ENCODE measurements at regions not wholly inside any gene's neighbourhood (a gene's known extent, or its start where the extent isn't known, plus 50 kb on each side); places are given as distances from the start of the nearest gene placed in this dataset.

DNA sequence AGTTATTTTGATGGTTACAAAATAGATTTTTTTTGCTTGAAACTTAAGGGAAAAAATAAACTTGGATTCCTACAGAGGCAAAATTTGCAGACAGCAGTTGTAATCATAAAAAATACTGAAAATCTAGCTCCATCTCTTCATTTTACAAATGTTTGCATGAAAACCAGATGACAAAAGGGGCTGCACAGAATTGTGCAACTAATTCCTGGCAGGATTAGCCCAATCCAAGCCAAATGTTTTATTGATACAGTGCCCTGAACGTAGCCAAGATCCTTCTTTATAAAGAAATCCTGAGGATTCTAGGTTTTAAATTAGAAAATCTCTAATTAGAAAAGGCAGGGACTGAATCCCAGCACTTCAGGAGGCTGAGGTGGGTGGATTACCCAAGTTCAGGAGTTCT lies 356.4 kb upstream of the SEL1L start:
- Histone ChIP-seq H3K9me3 (ENCODE audit: control insufficient read depth, insufficient read depth, low read depth, low read length) (no peaks in the 10 kb centered on the region), H3K4me3 (ENCODE audit: low read depth, low read length) (no peak overlapping the region), H3K36me3 (ENCODE audit: control insufficient read depth in 2 of 2, insufficient read depth in 1 of 2, low read length in 2 of 2) (no peaks in the 10 kb centered on the region), H3K4me1 (ENCODE audit: control insufficient read depth, insufficient read depth, low read length) (no peaks in the 10 kb centered on the region), H3K27ac (ENCODE audit: extremely low read depth, low read depth, low read length) (no peak overlapping the region)
- TF ChIP-seq OSR2 (tag by site-specific recombination; IDR thresholded peaks at IDR 0.05) = no peak
- TF ChIP-seq ZNF521 (tag by site-specific recombination; IDR thresholded peaks at IDR 0.05) = no peak
- no peak for TF ChIP-seq PRDM2 (tag by site-specific recombination; IDR thresholded peaks at IDR 0.05; ENCODE audit: borderline replicate concordance)
- TF ChIP-seq ZNF548 (tag by site-specific recombination; IDR thresholded peaks at IDR 0.05) = no peak
- ChIA-PET CTCF (interaction anchor here (0.6 kb wide), 1 partner anchor 1962 kb away, joined by 3 read pairs; no protein-coding TSS in a partner anchor), POLR2A (no interaction called here)

- H3K27ac ChIP-seq (ENCODE audit: extremely low read depth, low read depth, low read length) = no peak overlapping the region
- POLR2A ChIA-PET = no interaction called here
- no peak overlapping the region for H3K4me3 ChIP-seq (ENCODE audit: low read depth, low read length)
- H3K36me3 ChIP-seq (ENCODE audit: control insufficient read depth in 2 of 2, insufficient read depth in 1 of 2, low read length in 2 of 2) = no peaks in the 10 kb centered on the region
- TF ChIP-seq, protein P1, sequence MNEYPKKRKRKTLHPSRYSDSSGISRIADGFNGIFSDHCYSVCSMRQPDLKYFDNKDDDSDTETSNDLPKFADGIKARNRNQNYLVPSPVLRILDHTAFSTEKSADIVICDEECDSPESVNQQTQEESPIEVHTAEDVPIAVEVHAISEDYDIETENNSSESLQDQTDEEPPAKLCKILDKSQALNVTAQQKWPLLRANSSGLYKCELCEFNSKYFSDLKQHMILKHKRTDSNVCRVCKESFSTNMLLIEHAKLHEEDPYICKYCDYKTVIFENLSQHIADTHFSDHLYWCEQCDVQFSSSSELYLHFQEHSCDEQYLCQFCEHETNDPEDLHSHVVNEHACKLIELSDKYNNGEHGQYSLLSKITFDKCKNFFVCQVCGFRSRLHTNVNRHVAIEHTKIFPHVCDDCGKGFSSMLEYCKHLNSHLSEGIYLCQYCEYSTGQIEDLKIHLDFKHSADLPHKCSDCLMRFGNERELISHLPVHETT (tag by site-specific recombination; IDR thresholded peaks at IDR 0.05) = no peak
- TF ChIP-seq MYNN (tag by site-specific recombination; IDR thresholded peaks at IDR 0.05; ENCODE audit: borderline replicate concordance) (no peak), ZNF391 (tag by site-specific recombination; IDR thresholded peaks at IDR 0.05; ENCODE audit: borderline replicate concordance, low read depth) (no peak), ZNF561 (tag by site-specific recombination; IDR thresholded peaks at IDR 0.05; ENCODE audit: borderline replicate concordance) (no peak), INSM2 (tag by site-specific recombination; IDR thresholded peaks at IDR 0.05) (no peak), ZNF555 (tag by site-specific recombination; conservative IDR thresholded peaks at IDR 0.05) (no peak), ZNF16 (tag by site-specific recombination; IDR thresholded peaks at IDR 0.05; ENCODE audit: low read depth) (no peak), ZNF580 (tag by site-specific recombination; IDR thresholded peaks at IDR 0.05) (no peak), ZNF221 (tag by site-specific recombination; IDR thresholded peaks at IDR 0.05; ENCODE audit: borderline replicate concordance) (no peak), SP3 (tag by site-specific recombination; IDR thresholded peaks at IDR 0.05) (no peak), ZNF600 (tag by site-specific recombination; IDR thresholded peaks at IDR 0.05) (no peak), ZIC2 (tag by site-specific recombination; IDR thresholded peaks at IDR 0.05) (no peak), ZNF776 (tag by site-specific recombination; IDR thresholded peaks at IDR 0.05; ENCODE audit: borderline replicate concordance) (no peak), ZNF404 (tag by site-specific recombination; IDR thresholded peaks at IDR 0.05) (no peak), ZNF626 (tag by site-specific recombination; IDR thresholded peaks at IDR 0.05) (no peak), ZNF335 (tag by site-specific recombination; conservative IDR thresholded peaks at IDR 0.05) (no peak), YY2 (tag by site-specific recombination; IDR thresholded peaks at IDR 0.05) (no peak)
- TF ChIP-seq, protein P2, sequence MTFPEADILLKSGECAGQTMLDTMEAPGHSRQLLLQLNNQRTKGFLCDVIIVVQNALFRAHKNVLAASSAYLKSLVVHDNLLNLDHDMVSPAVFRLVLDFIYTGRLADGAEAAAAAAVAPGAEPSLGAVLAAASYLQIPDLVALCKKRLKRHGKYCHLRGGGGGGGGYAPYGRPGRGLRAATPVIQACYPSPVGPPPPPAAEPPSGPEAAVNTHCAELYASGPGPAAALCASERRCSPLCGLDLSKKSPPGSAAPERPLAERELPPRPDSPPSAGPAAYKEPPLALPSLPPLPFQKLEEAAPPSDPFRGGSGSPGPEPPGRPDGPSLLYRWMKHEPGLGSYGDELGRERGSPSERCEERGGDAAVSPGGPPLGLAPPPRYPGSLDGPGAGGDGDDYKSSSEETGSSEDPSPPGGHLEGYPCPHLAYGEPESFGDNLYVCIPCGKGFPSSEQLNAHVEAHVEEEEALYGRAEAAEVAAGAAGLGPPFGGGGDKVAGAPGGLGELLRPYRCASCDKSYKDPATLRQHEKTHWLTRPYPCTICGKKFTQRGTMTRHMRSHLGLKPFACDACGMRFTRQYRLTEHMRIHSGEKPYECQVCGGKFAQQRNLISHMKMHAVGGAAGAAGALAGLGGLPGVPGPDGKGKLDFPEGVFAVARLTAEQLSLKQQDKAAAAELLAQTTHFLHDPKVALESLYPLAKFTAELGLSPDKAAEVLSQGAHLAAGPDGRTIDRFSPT (tag by site-specific recombination; IDR thresholded peaks at IDR 0.05) = no peak
- TF ChIP-seq, protein P3, sequence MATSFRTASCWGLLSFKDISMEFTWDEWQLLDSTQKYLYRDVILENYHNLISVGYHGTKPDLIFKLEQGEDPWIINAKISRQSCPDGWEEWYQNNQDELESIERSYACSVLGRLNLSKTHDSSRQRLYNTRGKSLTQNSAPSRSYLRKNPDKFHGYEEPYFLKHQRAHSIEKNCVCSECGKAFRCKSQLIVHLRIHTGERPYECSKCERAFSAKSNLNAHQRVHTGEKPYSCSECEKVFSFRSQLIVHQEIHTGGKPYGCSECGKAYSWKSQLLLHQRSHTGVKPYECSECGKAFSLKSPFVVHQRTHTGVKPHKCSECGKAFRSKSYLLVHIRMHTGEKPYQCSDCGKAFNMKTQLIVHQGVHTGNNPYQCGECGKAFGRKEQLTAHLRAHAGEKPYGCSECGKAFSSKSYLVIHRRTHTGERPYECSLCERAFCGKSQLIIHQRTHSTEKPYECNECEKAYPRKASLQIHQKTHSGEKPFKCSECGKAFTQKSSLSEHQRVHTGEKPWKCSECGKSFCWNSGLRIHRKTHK (tag by site-specific recombination; IDR thresholded peaks at IDR 0.05) = no peak
- CTCF ChIA-PET = no interaction called here
- no peaks in the 10 kb centered on the region for H3K9me3 ChIP-seq (ENCODE audit: control insufficient read depth, insufficient read depth, low read depth, low read length)
- no peaks in the 10 kb centered on the region for H3K4me1 ChIP-seq (ENCODE audit: control insufficient read depth, insufficient read depth, low read length)
These were observed 369.8 kb upstream of the SEL1L start for GRCh38 chr14:81903477-81903876.
